Osteoblast (primary cell): ENCODE measurements at regions not wholly inside any gene's neighbourhood (a gene's known extent, or its start where the extent isn't known, plus 50 kb on each side); places are given as distances from the start of the nearest gene placed in this dataset.

ENCODE experiments used
- DNase-seq: peaks from one replicate; pipeline ENCODE4 v3.0.0; 2011; ENCODE audit warnings: low spot score, mixed read lengths; ENCODE audit not compliant: insufficient read length; ENCODE audit errors: missing footprints
- H2AFZ ChIP-seq: 2 replicates; pipeline ENCODE4 v1.6.0; 2011; ENCODE audit warnings: mild to moderate bottlenecking, low read length
- H3K27ac ChIP-seq: 2 replicates; pipeline ENCODE4 v1.5.1; 2011; ENCODE audit warnings: mild to moderate bottlenecking, low read depth, low read length, moderate library complexity
- H3K27me3 ChIP-seq: 2 replicates; pipeline ENCODE4 v1.6.0; 2012; ENCODE audit warnings: mild to moderate bottlenecking, control low read depth, inconsistent platforms, low read length, moderate library complexity; ENCODE audit not compliant: insufficient read depth
- H3K36me3 ChIP-seq: 2 replicates; pipeline ENCODE4 v1.5.1; 2011; ENCODE audit warnings: mild to moderate bottlenecking, low read length, control low read depth, moderate library complexity; ENCODE audit not compliant: insufficient read depth
- H3K4me1 ChIP-seq: 2 replicates; pipeline ENCODE4 v1.5.1; 2011; ENCODE audit warnings: mild to moderate bottlenecking, low read length, control low read depth, moderate library complexity; ENCODE audit not compliant: insufficient read depth
- H3K4me2 ChIP-seq: 2 replicates; pipeline ENCODE4 v1.6.0; 2011; ENCODE audit warnings: mild to moderate bottlenecking, low read length; ENCODE audit not compliant: insufficient read depth
- H3K4me3 ChIP-seq: fragments of 200-600 bp; sonication (generic); 3 replicates; pipeline ENCODE4 v1.5.1; 2012; ENCODE audit warnings: mild to moderate bottlenecking, low read length, inconsistent platforms; ENCODE audit not compliant: insufficient read depth
- H3K79me2 ChIP-seq: 2 replicates; pipeline ENCODE4 v1.6.0; 2012; ENCODE audit warnings: mild to moderate bottlenecking, low read length, control low read depth, inconsistent platforms; ENCODE audit not compliant: insufficient read depth
- H3K9me3 ChIP-seq: 2 replicates; pipeline ENCODE4 v1.5.1; 2011; ENCODE audit warnings: low read depth, low read length, control low read depth
- H4K20me1 ChIP-seq: 2 replicates; pipeline ENCODE4 v1.6.0; 2012; ENCODE audit warnings: mild to moderate bottlenecking, low read length, control low read depth; ENCODE audit not compliant: insufficient read depth
- CTCF ChIP-seq: IDR thresholded peaks from 2 replicates; pipeline ENCODE4 v1.5.1; 2011; ENCODE audit warnings: mild to moderate bottlenecking, low read depth, low read length, moderate library complexity; ENCODE audit errors: extremely low read depth

- no peak overlapping the region for H3K4me3 ChIP-seq
- no peaks in the 10 kb centered on the region for H4K20me1 ChIP-seq
- TF ChIP-seq CTCF: no peak
- no peak overlapping the region for H3K4me2 ChIP-seq
- no peaks in the 10 kb centered on the region for H3K9me3 ChIP-seq
- no peak for DNase-seq
- no peaks in the 10 kb centered on the region for H3K79me2 ChIP-seq
- H3K36me3 ChIP-seq: no peaks in the 10 kb centered on the region
- H3K27ac ChIP-seq: no peak overlapping the region
- H2AFZ ChIP-seq: no peak overlapping the region
- H3K4me1 ChIP-seq: peaks cover 50% of the 10 kb centered on the region
- H3K27me3 ChIP-seq: no peaks in the 10 kb centered on the region
Measured at GRCh38 chr11:27908621-27909020, 199.3 kb downstream of the KIF18A start.

- peaks cover 50% of the 10 kb centered on the region for H3K4me1 ChIP-seq
Measured at GRCh38 chr11:27907530-27907929, 200.4 kb downstream of the KIF18A start.

DNA sequence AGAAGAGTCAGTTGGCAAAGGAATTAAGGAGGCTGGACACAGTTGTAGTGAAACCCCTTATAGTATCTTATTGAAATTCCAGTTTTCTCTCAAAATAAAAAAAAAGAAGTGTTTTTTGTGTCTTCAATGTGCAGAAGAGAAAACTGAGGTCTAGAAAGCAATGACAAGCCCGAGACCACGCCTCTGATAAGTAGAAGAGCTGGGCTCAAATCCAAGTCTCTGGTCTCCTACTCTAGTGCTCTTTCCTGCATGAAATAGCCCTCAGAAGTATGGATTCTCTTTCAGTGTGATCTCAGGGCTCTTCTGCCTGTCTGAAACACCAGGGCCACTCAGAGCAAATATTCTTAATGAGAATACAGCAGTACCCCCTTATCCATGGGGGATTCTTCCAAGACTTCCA, 200.9 kb downstream of the KIF18A start:
- TF ChIP-seq CTCF: no peak
- Histone ChIP-seq H3K27ac (no peak overlapping the region), H3K9me3 (no peaks in the 10 kb centered on the region), H3K27me3 (no peaks in the 10 kb centered on the region), H3K79me2 (no peaks in the 10 kb centered on the region), H3K4me1 (peaks cover 54% of the 10 kb centered on the region), H3K36me3 (no peaks in the 10 kb centered on the region), H3K4me3 (no peak overlapping the region), H2AFZ (no peak overlapping the region), H4K20me1 (no peaks in the 10 kb centered on the region), H3K4me2 (no peak overlapping the region)
- DNase-seq: no peak

More at GRCh38 chr11:27907530-27907929, 200.4 kb downstream of the KIF18A start:
- no peaks in the 10 kb centered on the region for H4K20me1 ChIP-seq
- no peak overlapping the region for H3K4me3 ChIP-seq
- H3K27me3 ChIP-seq: no peaks in the 10 kb centered on the region
- H3K4me2 ChIP-seq: no peak overlapping the region
- H3K36me3 ChIP-seq: no peaks in the 10 kb centered on the region
- no peaks in the 10 kb centered on the region for H3K9me3 ChIP-seq
- no peaks in the 10 kb centered on the region for H3K79me2 ChIP-seq
- no peak overlapping the region for H3K27ac ChIP-seq
- H2AFZ ChIP-seq: no peak overlapping the region
- DNase-seq: no peak
- TF ChIP-seq CTCF: no peak

GRCh38 chr11:27904358-27905055, 203.4 kb downstream of the KIF18A start:
- H3K27me3 ChIP-seq: no peaks in the 10 kb centered on the region
- H3K27ac ChIP-seq: peak overlapping the region; percentile 87
- no peaks in the 10 kb centered on the region for H3K36me3 ChIP-seq
- H4K20me1 ChIP-seq: no peaks in the 10 kb centered on the region
- H2AFZ ChIP-seq: peak overlapping the region; percentile 56
- peak overlapping the region; percentile 9 for H3K4me3 ChIP-seq
- H3K79me2 ChIP-seq: no peaks in the 10 kb centered on the region
- no peaks in the 10 kb centered on the region for H3K9me3 ChIP-seq
- TF ChIP-seq CTCF: no peak
- DNase-seq: peak; percentile 56
- H3K4me1 ChIP-seq: peaks cover 48% of the 10 kb centered on the region
- peak overlapping the region; percentile 68 for H3K4me2 ChIP-seq
